WERI-Rb-1 (cell line): ENCODE measurements at regions not wholly inside any gene's neighbourhood (a gene's known extent, or its start where the extent isn't known, plus 50 kb on each side); places are given as distances from the start of the nearest gene placed in this dataset.

ENCODE experiments used
- DNase-seq: peaks from one replicate; pipeline ENCODE4 v3.0.0-alpha.2; 2020
- H3K27ac ChIP-seq: fragments of 250-450 bp; sonication (Bioruptor Pico); 2 replicates; pipeline ENCODE4 v1.5.1; 2020; ENCODE audit warnings: mild to moderate bottlenecking, moderate library complexity
- H3K27me3 ChIP-seq: fragments of 250-450 bp; sonication (Bioruptor Pico); 2 replicates; pipeline ENCODE4 v1.5.1; 2021; ENCODE audit warnings: mild to moderate bottlenecking, low read depth, moderate library complexity; ENCODE audit not compliant: insufficient read depth, severe bottlenecking
- H3K36me3 ChIP-seq: fragments of 250-450 bp; sonication (Bioruptor Pico); 2 replicates; pipeline ENCODE4 v1.5.1; 2020; ENCODE audit warnings: mild to moderate bottlenecking, moderate library complexity
- H3K4me3 ChIP-seq: 2 replicates; pipeline ENCODE4 v1.5.1; 2011; ENCODE audit warnings: low read depth, mild to moderate bottlenecking, control low read depth, low read length
- H3K9me3 ChIP-seq: fragments of 250-450 bp; sonication (Bioruptor Pico); 2 replicates; pipeline ENCODE4 v1.5.1; 2021; ENCODE audit warnings: mild to moderate bottlenecking, moderate library complexity; ENCODE audit not compliant: severe bottlenecking
- CTCF ChIP-seq: IDR thresholded peaks from 2 replicates; pipeline ENCODE4 v1.5.1; 2011; ENCODE audit warnings: low read depth, mild to moderate bottlenecking, control low read depth, inconsistent platforms, low read length

GRCh38 chr5:104178066-104178465 is 615.5 kb upstream of the NUDT12 start:
- no peak for TF ChIP-seq CTCF

GRCh38 chr5:104177651-104178050 is 615.1 kb upstream of the NUDT12 start:
- no peaks in the 10 kb centered on the region for H3K27me3 ChIP-seq
- TF ChIP-seq CTCF = no peak
- no peaks in the 10 kb centered on the region for H3K36me3 ChIP-seq
- no peak overlapping the region for H3K4me3 ChIP-seq
- H3K9me3 ChIP-seq = peaks cover 3% of the 10 kb centered on the region
- no peak overlapping the region for H3K27ac ChIP-seq
- no peak for DNase-seq

More at GRCh38 chr5:104178066-104178465, 615.5 kb upstream of the NUDT12 start:
- Histone ChIP-seq H3K4me3 (no peak overlapping the region), H3K27ac (no peak overlapping the region), H3K27me3 (no peaks in the 10 kb centered on the region), H3K9me3 (peaks cover 3% of the 10 kb centered on the region), H3K36me3 (no peaks in the 10 kb centered on the region)
- no peak for DNase-seq

DNA sequence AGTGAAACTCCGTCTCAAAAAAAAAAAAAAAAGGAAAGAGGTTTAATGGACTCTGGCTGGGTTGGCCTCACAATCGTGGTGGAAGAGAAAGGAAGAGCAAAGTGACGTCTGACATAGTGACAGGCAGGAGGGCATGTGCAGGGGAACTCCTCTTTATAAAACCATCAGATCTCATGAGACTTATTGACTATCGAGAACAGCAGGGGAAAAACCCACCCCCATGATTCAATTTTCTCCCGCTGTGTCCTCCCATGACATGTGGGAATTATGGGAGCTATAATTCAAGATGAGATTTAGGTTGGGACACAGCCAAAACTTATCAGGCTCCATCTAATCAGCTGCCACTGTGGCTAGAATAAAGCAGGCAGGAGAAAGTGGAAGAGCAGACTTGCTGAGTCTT is 610.4 kb upstream of the NUDT12 start:
- Histone ChIP-seq H3K36me3 (no peaks in the 10 kb centered on the region), H3K9me3 (no peaks in the 10 kb centered on the region), H3K4me3 (no peak overlapping the region), H3K27me3 (no peaks in the 10 kb centered on the region), H3K27ac (no peak overlapping the region)
- DNase-seq = no peak
- no peak for TF ChIP-seq CTCF

- Histone ChIP-seq H3K27ac (no peak overlapping the region), H3K27me3 (no peaks in the 10 kb centered on the region), H3K4me3 (no peak overlapping the region), H3K9me3 (no peaks in the 10 kb centered on the region), H3K36me3 (no peaks in the 10 kb centered on the region)
- no peak for TF ChIP-seq CTCF
- no peak for DNase-seq
Measured at GRCh38 chr5:104171958-104172690, 609.5 kb upstream of the NUDT12 start.

- no peak overlapping the region for H3K4me3 ChIP-seq
- no peak overlapping the region for H3K27ac ChIP-seq
- no peaks in the 10 kb centered on the region for H3K27me3 ChIP-seq
- no peaks in the 10 kb centered on the region for H3K9me3 ChIP-seq
- H3K36me3 ChIP-seq = no peaks in the 10 kb centered on the region
- no peak for DNase-seq
- no peak for TF ChIP-seq CTCF
Measured at GRCh38 chr5:104170926-104171325, 608.3 kb upstream of the NUDT12 start.

- no peaks in the 10 kb centered on the region for H3K36me3 ChIP-seq
- TF ChIP-seq CTCF = no peak
- H3K4me3 ChIP-seq = no peak overlapping the region
- H3K27me3 ChIP-seq = no peaks in the 10 kb centered on the region
- H3K9me3 ChIP-seq = no peaks in the 10 kb centered on the region
- H3K27ac ChIP-seq = no peak overlapping the region
- DNase-seq = no peak
Measured at GRCh38 chr5:104146652-104147051, 584.1 kb upstream of the NUDT12 start.
